Stimulated activated CD4-positive, alpha-beta T cell treated with anti-CD3 and anti-CD28 coated beads, Interleukin-12 subunit alpha, Interleukin-12 subunit beta, amount 100 ng/mL, for 48 hours (primary cell): ENCODE measurements at regions not wholly inside any gene's neighbourhood (a gene's known extent, or its start where the extent isn't known, plus 50 kb on each side); places are given as distances from the start of the nearest gene placed in this dataset.

Source experiments
- DNase-seq, 3 donors: peaks; one replicate each; pipeline ENCODE4 v3.0.0-alpha.2; 2020; ENCODE audit warnings: low read depth in 2 of 3, low spot score in 1 of 3

DNA sequence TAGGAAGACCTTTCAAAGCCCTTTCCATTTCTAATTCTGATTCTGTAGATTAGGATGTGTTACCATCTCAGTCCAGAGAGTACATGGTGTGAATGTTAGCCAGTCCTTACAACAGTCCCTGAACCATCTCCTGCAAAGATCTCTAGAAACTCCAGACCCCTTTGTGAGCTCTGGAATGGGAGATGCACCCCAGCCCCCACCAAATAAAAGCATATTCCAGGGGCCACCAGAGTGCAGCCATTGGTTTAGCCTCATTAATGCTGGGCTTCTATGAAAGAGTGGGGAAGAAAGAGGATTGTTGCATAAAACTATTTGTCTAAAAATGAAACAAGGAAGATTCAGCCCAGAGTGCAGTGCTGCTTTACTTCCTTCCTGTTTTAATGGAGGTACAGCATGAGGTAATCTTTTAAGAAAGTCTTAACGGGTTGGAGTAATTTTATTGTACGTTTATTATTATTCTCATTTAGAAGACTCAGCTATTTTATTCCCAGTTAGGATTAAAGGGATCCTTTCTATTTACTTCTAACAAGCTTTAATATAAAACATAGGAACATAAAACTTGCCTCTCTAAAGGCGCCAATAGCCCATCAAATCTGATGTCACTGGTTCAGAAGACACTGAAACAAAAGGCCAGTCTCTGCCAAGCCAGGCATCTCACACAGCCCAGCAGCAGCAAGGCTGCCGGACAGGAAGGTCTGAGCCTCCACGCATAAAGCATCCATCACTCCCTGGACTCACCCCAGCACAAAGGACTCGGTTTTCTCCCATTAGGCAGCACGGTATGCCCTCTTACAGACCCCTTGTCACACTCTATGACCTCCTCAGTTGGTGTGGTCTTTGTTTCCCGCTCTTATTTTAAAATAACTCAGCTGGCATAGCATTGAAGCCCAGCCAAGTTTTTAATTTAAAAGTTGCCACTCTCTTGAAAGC, 203.9 kb upstream of the BLID start:
- DNase-seq = no peak

DNA sequence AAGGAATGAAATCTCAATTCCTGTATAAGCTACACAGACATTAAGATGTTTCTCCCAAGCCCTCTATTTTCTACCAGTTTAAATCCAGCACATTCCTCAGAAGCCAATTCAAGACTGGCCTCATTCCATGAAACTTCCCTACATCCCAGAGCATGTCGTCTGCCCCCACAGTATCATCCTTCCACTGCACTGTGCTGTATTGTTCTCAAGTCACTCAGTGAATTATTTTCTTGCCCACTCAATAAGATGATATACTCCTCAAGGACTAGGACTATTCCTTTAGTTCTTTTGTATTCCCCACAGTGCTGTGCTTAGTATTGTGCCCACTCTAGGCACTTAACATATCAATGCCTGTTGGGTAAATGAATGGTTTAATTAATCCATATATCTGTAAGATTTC, 203.1 kb upstream of the BLID start:
- DNase-seq = no peak

DNA sequence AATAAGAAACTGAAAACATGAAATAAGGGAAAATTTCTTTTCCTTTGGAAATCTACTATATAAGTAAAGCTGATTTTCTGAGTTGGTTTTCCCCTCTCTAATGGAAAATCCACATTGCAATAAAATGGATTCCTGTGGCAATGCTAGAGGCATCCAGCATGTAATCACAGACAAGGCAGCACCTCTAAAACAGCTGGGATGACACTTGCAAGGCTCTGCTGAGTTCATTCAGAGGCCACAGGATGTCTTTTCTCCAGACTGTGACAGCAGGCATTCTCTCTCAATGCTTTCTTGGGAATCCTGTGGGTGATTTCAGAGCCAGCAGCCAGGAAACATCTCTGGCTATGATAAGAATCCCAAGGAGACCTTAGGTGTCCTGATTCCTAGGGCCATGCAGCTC, 201.3 kb upstream of the BLID start:
- DNase-seq = no peak

DNA sequence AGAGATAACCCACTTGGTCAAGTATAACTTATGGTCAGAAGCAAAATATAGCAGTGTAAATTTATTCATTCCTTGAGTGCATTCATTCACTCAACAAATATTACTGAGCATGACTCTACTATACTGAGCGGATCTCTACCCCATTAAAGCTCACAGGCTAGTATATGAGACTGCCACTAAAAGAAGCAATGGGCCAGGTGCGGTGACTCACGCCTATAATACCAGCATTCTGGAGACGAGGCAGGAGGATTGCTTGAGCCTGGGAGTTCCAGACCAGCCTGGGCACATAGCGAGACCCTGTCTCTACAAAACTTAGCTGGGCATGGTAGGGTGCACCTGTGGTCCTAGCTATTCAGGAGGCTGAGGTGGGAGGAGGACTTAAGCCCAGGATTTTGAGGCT, 197.6 kb upstream of the BLID start:
- DNase-seq = no peak

DNA sequence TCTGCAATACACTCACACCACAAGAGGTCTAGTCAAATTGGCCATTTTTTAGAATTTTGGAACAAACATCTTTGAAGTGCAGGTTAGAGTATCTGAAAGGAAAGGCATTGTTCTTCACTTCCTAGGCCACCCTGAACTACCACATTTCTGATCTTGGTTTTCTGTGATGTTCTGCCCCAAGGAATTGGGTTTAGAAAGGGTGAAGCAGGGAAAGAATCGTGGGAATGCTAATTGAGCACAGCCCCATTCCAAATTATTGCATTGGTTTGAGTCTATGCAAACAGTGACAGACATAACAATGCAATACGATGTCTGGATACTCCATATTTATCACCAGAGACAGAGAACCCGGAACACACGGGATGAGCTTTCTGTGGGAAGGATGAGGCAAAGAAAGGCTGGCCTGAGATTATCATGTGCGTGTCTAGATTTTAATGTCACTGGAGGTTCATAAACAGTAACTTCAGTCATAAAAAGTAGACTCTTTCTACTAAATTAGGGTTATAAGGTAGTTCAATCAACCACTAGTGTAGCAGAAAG, 195.3 kb upstream of the BLID start:
- no peak for DNase-seq

DNA sequence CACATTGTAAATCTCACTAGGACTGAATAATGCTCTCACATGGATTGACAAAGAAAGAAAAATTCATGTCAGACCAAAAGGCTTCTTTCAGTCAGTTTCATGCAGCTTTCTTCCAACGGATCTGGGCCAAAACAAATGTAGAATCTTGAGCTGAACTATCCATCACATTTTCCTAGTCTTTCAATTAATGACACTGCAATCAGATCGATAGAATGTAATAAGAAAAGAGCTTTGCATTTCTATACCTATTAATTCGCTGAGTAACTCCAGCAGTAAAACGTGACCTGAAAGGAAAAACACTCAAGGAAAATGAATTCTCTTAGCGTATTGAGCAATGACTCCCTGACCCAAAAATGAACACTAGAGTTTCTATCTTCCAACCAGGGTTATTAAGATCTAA, 194.8 kb upstream of the BLID start:
- DNase-seq = no peak

DNA sequence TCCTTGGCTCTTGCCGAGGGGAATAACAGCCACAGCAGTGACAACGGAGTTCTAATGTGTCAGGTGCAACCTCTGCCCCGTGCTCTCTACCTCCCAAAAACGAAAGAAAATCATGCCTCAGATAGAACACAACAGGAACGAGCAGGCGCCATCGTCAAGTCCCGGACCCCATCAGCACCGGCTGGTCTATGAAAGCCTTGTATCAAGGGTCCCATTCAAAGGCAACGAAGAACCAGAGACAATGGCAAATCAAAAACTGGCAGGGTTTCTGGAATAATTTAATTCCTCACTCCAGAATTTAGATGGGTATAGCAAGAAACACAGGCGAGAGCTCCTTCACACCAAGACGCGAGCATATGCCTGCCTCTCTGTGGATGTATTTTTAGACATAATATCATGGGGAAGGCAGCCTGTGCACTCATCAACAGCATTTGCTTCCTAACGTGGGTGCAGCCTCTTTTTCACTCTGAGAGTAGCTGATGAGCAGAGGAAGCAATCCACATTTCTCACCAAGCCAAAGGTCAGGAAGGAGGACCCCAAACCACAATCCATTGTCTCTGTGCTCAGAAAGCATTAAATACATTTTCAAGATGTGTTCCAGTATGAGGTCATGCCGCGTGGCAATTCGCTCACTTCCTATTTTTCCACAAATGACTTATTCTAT, 193.4 kb upstream of the BLID start:
- DNase-seq = no peak

DNA sequence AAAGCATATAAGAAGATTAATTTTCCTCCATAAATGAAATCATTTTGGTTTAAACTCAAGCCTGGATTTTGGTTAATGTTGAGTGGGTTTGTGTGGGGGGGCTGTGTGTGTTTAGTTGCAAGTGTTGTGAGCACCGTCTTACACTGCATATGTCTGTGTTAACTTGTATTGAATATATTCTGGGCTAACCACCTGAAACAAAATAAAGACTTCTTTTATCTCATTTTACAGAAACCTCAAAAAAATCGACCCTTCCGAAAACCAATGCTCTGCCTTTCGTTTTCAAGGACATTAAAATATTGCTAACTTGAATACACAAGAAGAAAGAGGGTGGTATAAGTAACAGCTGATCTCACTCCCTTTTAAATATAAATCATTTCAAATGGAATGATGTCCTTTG, 192.2 kb upstream of the BLID start:
- DNase-seq = no peak

DNA sequence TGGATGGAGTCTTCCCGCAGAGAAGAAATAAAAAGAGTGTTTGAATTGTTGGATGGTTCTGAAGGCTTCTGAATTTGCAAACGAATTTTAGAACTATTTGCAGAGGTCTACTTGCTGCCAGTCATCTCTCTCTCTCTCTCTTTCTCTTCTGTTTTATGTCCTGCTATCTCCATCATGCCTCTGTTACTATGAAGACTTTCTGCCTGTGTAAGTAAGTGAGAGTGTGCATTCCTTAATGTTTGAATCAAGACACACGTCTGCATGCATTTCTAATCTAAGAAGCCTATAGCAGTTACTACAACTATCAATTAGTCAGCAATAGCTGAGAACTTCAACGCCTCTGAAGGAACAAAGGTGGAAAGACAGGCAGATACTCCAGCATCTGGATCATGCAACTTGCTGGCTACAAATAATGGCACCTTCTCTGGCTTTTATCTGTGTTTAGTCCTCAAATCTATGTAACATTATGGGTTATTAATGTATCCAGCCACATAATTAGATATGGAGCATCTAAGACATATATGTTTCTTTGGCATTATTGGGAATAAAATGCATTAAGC, 191.5 kb upstream of the BLID start:
- no peak for DNase-seq

DNA sequence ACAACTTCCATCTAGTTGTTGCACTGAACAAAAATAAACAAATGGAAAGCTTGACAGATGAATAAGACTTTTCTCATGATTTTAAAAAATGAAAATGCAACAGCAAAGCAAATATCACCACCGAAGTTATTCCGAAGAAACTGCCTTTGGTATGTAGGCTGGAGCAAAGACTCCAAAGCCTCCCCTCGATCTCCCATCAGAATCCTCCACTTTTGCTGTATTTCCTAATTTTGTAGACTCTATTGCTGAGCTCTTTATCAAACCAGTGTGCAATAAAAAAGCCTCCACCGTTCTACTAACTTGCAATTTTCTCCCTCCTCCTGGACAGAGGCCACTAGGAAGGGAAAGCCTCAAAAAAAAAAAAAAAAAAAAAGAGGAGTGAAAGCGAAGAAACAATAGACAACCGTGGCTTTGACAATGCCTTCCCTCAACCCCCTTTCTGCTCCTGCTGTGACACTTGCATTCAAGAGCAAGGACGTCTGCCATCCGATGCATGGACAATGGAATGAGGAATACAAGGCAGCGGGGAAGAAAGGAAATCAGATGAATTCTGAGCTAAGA, 190.9 kb upstream of the BLID start:
- no peak for DNase-seq

DNA sequence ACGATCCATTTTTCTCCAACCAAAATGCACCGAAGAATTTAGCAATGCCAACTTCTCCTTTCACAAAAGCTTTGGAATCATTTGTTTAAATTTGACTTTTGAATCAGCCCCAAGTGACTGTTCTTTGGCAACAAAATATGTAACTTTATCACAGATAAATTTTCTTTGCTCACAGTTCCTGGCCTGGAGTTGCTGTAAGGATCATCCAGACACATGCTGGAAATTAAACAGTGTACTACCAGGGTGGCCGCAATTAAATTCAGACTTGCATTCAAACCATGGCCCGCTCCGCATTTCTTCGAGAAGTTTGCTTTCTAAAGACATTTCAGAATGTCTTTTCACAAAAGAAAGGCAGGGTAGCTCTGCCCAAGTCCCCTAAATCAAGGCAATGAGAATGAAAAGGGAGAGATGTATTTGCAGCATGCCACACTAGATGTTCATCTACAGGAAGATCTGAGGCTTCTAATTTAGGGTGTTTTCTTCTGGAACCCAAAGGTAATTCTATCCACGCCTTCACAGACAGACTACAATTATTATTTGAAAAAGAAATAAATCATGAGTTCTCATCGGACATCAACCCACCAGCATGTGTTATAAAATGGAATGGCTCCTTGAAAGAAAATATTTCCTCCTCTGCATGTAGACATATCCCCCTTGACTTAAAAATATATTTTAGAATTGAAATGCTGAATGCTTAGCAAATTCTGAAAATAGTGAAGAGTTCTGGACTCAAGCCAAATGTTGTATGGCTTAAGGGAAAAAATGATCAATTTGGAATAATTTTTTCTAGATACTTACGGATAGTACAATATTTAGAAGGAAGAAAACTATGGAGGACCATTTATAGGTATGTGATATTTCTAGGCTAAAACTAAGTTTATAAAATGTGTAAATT, 189.7 kb upstream of the BLID start:
- DNase-seq = no peak

DNA sequence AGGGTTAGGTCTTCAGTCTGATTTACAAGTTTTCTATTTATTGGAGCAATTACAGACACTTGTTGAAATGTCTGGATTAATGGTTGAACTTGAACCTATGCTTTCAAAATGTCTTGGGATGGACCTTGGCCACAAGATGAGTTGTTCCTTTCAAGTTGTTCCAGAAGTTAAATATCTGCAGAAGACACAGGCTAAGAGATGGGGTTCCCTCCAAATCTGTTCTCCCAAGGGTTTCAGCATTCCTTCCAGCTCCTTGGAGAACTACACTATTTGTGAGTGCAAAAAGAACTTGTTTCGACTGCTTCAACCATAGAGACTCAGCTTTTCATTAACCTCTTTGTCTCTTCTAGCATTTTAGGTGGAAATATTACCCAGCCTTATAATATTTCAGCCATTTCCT, 189.0 kb upstream of the BLID start:
- DNase-seq = no peak

DNA sequence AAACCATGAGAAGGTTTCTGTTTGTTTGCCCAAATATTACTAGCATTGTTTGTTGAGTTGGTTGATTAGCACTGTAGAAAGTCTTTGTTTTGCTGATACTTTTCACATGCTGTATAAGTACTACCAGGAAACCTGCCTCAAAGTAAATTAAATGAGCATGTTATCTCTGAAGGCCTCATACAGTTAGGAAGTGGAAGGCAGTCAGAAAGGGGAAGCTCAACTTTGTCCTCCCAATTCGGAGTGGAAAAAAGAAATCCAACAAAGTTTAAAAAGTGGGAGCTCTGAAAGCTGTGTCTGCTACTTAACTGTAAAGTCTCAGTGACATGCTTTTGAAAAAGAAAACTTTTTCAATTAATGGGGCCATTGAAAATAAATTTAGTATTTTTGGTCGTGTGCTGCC, 188.3 kb upstream of the BLID start:
- DNase-seq = no peak

DNA sequence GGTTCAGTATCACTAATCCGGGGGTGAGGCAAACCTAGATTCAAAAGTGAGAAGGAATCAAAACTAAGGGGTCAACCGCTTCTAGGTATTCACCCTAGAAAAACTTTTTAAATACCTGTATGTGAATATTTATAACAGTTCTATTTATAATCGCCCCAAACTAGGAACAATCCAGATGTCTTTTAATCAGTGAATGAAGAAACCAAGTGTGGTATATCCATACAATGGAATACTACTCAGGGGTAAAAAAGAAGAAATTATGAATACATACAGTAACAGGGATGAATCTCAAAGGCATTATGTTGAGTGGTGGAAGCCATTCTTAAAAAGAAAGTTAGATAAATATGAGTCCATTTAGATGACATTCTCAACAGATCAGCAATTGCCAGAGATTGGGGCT, 178.0 kb upstream of the BLID start:
- DNase-seq = no peak

DNA sequence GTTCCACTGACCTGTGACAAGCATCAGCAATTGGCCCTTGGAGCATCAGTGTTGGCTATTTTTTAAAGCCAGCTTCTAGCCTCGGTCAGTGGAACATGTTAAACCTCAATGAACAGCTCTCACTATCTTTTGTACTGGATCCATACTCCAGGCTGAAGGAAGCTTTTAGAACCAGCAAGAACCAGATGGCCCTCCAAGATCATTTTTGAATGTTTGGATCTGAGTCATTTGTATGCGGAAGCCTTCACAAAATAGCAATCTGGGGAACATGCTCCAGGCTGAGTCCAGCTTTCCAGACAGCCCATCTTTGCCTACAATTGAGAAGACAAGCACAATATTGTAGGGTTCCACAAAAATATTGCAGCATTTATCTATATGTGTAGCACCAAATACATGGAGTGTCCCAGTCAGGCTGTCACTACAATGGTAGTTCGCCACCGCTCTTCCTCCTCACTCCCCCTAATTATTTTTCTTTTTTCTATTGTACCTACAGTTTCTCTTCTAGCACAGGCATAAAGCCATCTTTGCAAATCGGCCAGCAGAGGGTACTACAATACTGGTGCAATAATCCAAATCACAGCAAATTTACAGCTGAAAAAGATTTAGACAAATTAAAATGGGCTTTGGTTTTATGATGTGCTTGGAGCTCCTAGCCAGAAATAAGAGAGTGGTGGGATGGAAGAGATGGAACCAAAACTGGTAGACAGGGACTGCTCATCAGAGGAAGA, 177.4 kb upstream of the BLID start:
- DNase-seq = no peak

DNA sequence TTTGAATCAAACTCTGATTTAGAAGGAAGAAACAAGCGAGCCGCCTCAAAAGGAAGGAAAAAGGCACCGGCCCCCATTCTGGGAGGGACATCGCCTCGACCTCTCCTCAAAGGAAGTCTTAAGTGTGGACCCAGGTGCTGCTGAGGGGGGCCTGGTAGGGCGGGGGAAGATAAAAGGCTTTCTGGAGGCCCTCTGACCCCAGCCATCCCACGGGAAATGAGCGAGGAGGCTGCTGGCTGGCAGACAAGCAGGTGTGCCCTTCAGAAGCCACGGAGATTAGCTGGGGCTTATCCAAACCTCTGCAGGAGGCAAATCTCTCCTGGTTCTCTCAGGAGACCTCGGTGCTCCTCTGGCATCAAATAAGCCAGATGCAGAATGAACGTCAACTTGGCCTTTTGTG, 171.4 kb upstream of the BLID start:
- DNase-seq = no peak

DNA sequence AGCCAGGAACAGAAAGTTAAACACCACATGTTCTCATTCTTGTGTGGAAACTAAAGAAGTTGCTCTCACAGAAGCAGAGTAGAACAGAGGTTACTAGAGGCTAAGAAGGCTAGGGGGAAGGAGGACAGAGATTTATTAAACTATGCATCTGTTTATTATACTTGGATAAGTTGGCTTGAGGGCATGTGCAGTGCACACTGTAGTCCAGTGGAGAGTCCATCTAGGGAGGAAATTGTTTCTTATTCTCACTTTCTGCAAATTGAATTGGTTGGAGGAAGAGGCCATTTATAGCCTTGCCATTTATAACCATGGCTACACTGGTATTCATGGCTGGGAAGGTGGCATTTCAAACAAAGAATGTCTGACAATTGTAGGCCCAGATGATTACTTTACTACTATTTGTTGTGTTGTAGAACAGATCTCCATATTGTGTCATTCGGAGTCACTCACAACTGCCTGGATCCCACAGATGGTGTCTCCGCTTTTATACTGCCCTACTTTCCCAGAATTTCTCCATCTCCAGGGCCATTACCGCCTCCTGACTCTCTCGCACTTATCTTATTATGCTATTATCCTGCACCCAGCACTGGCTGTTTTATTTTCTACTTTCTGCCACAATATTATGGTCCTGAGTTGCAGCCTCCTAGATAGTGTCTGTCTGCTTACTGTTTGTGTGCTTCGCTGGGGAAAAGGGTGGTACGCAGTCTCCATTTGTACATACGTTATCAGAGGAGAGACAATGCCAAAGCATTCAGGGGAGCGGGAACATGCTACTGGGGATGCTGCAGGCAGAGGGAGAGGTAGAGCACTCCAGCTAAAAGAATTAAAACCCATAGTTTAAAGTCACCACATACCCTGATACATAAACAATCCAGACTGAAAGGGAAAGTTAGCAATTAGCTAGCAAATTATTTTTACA, 169.3 kb upstream of the BLID start:
- no peak for DNase-seq

DNA sequence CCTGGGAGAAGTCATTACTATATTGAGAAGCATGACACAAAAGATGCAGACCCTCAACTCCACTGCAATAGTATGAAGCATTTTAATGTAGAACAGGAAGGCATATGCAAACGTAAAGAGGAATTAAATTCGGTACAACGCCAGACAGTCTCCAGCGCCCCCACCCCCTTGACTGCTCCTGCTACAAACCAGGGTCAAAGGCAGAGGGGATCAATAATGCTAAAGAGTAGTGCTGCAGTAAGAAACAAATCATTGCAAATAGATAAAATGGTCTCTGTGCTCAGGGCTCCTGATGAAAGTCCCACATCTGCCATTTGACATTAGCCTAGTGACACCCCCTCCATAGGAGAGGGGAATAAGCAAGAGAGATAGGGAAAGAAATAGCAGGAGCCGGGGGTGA, 164.9 kb upstream of the BLID start:
- DNase-seq = no peak

DNA sequence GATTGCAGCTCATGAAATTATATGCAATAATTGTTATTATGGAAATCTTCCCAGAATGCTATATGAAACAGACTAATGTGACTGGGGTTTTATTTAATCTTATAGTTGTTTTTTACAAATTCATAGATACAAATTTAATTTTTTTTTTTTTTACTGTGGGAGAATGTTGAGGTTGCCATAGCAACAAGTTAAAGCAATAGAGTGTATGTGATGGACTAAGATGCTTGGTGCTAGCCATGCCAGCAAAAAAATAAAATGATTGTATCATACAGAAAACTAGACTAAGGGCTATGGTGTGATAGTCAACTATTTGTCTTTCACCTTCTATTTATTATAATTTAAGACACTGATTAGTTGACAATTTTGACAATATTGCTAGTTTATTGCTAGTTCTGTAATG, 163.2 kb upstream of the BLID start:
- no peak for DNase-seq
